ENCODE measurements at regions not wholly inside any gene's neighbourhood (a gene's known extent, or its start where the extent isn't known, plus 50 kb on each side); places are given as distances from the start of the nearest gene placed in this dataset.

DNA sequence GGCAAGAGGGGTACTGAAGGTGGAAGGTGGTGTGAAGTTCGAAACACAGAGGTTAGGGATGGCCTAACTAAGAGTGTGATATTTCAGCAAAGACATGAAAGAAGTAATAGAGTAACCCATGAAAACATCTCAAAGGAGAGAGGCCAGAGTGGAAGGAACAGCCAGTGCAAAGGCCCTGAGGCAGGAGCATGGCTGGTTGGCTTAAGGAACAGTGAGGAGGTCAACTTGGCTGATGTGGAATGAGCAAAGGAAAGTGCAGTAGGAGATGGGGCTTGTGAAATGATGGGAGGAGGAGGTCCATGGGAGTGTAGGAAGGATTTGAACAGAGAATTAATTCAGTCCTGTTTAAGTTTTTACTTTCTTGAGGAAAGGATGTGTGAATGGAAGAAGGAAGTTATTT, 178.3 kb upstream of the ZNF608 start:
- Histone ChIP-seq H3K9me3 (ENCODE audit: control insufficient read depth, low read length) (no peaks in the 10 kb centered on the region), H3K36me3 (ENCODE audit: control insufficient read depth, insufficient read depth, low read length) (no peaks in the 10 kb centered on the region), H3K9ac (ENCODE audit: extremely low read depth, low read length, poor library complexity, severe bottlenecking) (no peak overlapping the region), H3K27me3 (ENCODE audit: control insufficient read depth, insufficient read depth, low read length, poor library complexity, severe bottlenecking) (no peaks in the 10 kb centered on the region), H3K4me1 (ENCODE audit: control insufficient read depth, insufficient read depth, low read length) (peaks cover 26% of the 10 kb centered on the region), H3K4me3 (ENCODE audit: low read length) (no peak overlapping the region), H3K27ac (ENCODE audit: low read depth, low read length) (no peak overlapping the region)
- Mint-ChIP-seq H3K4me1 (peaks cover 28% of the 10 kb centered on the region), H3K27ac (no peak overlapping the region), H3K27me3 (ENCODE audit: insufficient read depth) (peaks cover 3% of the 10 kb centered on the region), H3K9me3 (peaks cover 2% of the 10 kb centered on the region), H3K4me3 (no peak overlapping the region), H3K36me3 (ENCODE audit: low read depth) (no peaks in the 10 kb centered on the region)
- no peak for DNase-seq
- 85 to 100% methylated on average over 1 of the region's 1 CpG for WGBS, 2 experiments (ENCODE audit: insufficient coverage in 1 of 2, insufficient read length in 1 of 2)
- TF ChIP-seq, protein P1, sequence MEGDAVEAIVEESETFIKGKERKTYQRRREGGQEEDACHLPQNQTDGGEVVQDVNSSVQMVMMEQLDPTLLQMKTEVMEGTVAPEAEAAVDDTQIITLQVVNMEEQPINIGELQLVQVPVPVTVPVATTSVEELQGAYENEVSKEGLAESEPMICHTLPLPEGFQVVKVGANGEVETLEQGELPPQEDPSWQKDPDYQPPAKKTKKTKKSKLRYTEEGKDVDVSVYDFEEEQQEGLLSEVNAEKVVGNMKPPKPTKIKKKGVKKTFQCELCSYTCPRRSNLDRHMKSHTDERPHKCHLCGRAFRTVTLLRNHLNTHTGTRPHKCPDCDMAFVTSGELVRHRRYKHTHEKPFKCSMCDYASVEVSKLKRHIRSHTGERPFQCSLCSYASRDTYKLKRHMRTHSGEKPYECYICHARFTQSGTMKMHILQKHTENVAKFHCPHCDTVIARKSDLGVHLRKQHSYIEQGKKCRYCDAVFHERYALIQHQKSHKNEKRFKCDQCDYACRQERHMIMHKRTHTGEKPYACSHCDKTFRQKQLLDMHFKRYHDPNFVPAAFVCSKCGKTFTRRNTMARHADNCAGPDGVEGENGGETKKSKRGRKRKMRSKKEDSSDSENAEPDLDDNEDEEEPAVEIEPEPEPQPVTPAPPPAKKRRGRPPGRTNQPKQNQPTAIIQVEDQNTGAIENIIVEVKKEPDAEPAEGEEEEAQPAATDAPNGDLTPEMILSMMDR (conservative IDR thresholded peaks at IDR 0.05) = no peak

GRCh38 chr5:124927735-124928134, 181.3 kb upstream of the ZNF608 start:
- no peaks in the 10 kb centered on the region for H3K36me3 Mint-ChIP-seq (ENCODE audit: low read depth)
- Histone ChIP-seq H3K4me1 (ENCODE audit: control insufficient read depth, insufficient read depth, low read length) (peaks cover 20% of the 10 kb centered on the region), H3K36me3 (ENCODE audit: control insufficient read depth, insufficient read depth, low read length) (no peaks in the 10 kb centered on the region), H3K9ac (ENCODE audit: extremely low read depth, low read length, poor library complexity, severe bottlenecking) (no peak overlapping the region), H3K27me3 (ENCODE audit: control insufficient read depth, insufficient read depth, low read length, poor library complexity, severe bottlenecking) (no peaks in the 10 kb centered on the region), H3K4me3 (ENCODE audit: low read length) (no peak overlapping the region), H3K27ac (ENCODE audit: low read depth, low read length) (no peak overlapping the region), H3K9me3 (ENCODE audit: control insufficient read depth, low read length) (no peaks in the 10 kb centered on the region)
- peaks cover 2% of the 10 kb centered on the region for H3K9me3 Mint-ChIP-seq
- H3K4me1 Mint-ChIP-seq = peaks cover 28% of the 10 kb centered on the region
- H3K27ac Mint-ChIP-seq = peak overlapping the region; percentile 79
- 74 to 78% methylated on average over 3 of the region's 3 CpGs for WGBS, 2 experiments (ENCODE audit: insufficient coverage in 1 of 2, insufficient read length in 1 of 2)
- H3K4me3 Mint-ChIP-seq = no peak overlapping the region
- peaks cover 6% of the 10 kb centered on the region for H3K27me3 Mint-ChIP-seq (ENCODE audit: insufficient read depth)
- no peak for DNase-seq
- TF ChIP-seq, protein P1 (conservative IDR thresholded peaks at IDR 0.05) = no peak

- no peaks in the 10 kb centered on the region for H3K36me3 Mint-ChIP-seq (ENCODE audit: low read depth)
- no peak overlapping the region for H3K27ac ChIP-seq (ENCODE audit: low read depth, low read length)
- H3K4me3 ChIP-seq (ENCODE audit: low read length) = no peak overlapping the region
- no peak overlapping the region for H3K4me3 Mint-ChIP-seq
- no peak overlapping the region for H3K27ac Mint-ChIP-seq
- TF ChIP-seq, protein P1 (conservative IDR thresholded peaks at IDR 0.05) = no peak
- H3K27me3 Mint-ChIP-seq (ENCODE audit: insufficient read depth) = peaks cover 6% of the 10 kb centered on the region
- peaks cover 2% of the 10 kb centered on the region for H3K9me3 Mint-ChIP-seq
- no peaks in the 10 kb centered on the region for H3K27me3 ChIP-seq (ENCODE audit: control insufficient read depth, insufficient read depth, low read length, poor library complexity, severe bottlenecking)
- peaks cover 8% of the 10 kb centered on the region for H3K4me1 ChIP-seq (ENCODE audit: control insufficient read depth, insufficient read depth, low read length)
- DNase-seq = no peak
- 93% methylated on average over 3 to 5 of the region's 5 CpGs for WGBS, 2 experiments (ENCODE audit: insufficient coverage in 1 of 2, insufficient read length in 1 of 2)
- H3K4me1 Mint-ChIP-seq = peaks cover 28% of the 10 kb centered on the region
- H3K36me3 ChIP-seq (ENCODE audit: control insufficient read depth, insufficient read depth, low read length) = no peaks in the 10 kb centered on the region
- no peaks in the 10 kb centered on the region for H3K9me3 ChIP-seq (ENCODE audit: control insufficient read depth, low read length)
- no peak overlapping the region for H3K9ac ChIP-seq (ENCODE audit: extremely low read depth, low read length, poor library complexity, severe bottlenecking)
Observed at GRCh38 chr5:124929000-124929399, 182.6 kb upstream of the ZNF608 start.
